Cardiac muscle cell (in vitro differentiated cells and primary cell): ENCODE measurements at regions not wholly inside any gene's neighbourhood (a gene's known extent, or its start where the extent isn't known, plus 50 kb on each side); places are given as distances from the start of the nearest gene placed in this dataset.

Experiments
- DNase-seq, 2 donors: peaks; one replicate each; pipeline versions ENCODE4 v3.0.0 to v3.0.0-alpha.2; 2010 to 2017; ENCODE audit warnings: low read depth in 1 of 2, low spot score in 1 of 2
- H3K27ac ChIP-seq: fragments of 200-600 bp; sonication (generic); 2 replicates; pipeline ENCODE4 v1.5.1; 2016
- H3K27me3 ChIP-seq: fragments of 200-600 bp; sonication (generic); 2 replicates; pipeline ENCODE4 v1.6.0; 2016; ENCODE audit warnings: control low read depth
- H3K36me3 ChIP-seq: fragments of 200-600 bp; sonication (generic); 2 replicates; pipeline ENCODE4 v1.5.1; 2016; ENCODE audit warnings: control low read depth
- H3K4me1 ChIP-seq: fragments of 200-600 bp; sonication (generic); 2 replicates; pipeline ENCODE4 v1.8.1; 2017; ENCODE audit warnings: low read depth, mild to moderate bottlenecking, mixed run types
- H3K4me3 ChIP-seq: fragments of 200-600 bp; sonication (generic); 2 replicates; pipeline ENCODE4 v1.5.1; 2016; ENCODE audit warnings: mild to moderate bottlenecking
- H3K9me3 ChIP-seq: fragments of 200-600 bp; sonication (generic); 2 replicates; pipeline ENCODE4 v1.5.1; 2017; ENCODE audit warnings: low read depth, mild to moderate bottlenecking, control low read depth
- TF ChIP-seq, protein P1 (sequence below): IDR thresholded peaks from 2 replicates; pipeline ENCODE4 v1.5.1; 2012; ENCODE audit warnings: low read depth, mild to moderate bottlenecking, low read length

DNA sequence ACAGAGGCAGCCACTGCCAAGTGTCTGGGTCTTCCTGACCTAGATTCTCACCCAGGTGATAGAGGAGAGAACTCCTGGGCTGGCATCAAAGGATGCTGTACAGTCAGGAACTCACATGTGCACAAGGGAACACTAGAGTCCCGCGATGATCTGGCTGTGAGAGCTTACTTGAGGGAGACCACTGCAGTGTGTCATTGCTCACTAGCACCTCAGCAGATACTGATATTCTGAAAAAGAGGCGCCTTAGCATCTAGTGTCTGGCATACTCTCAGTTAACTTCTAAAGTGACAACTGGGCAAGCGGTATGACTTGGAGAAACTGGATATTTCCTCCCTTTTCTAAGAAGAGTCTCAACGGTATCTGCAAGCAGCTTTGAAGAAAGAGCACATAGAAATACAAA, 189.9 kb downstream of the CMPK2 start:
- Histone ChIP-seq H3K4me1 (no peaks in the 10 kb centered on the region), H3K4me3 (no peak overlapping the region), H3K27me3 (no peaks in the 10 kb centered on the region), H3K27ac (no peak overlapping the region), H3K36me3 (no peaks in the 10 kb centered on the region), H3K9me3 (no peaks in the 10 kb centered on the region)
- DNase-seq: no peak
- TF ChIP-seq, protein P1, sequence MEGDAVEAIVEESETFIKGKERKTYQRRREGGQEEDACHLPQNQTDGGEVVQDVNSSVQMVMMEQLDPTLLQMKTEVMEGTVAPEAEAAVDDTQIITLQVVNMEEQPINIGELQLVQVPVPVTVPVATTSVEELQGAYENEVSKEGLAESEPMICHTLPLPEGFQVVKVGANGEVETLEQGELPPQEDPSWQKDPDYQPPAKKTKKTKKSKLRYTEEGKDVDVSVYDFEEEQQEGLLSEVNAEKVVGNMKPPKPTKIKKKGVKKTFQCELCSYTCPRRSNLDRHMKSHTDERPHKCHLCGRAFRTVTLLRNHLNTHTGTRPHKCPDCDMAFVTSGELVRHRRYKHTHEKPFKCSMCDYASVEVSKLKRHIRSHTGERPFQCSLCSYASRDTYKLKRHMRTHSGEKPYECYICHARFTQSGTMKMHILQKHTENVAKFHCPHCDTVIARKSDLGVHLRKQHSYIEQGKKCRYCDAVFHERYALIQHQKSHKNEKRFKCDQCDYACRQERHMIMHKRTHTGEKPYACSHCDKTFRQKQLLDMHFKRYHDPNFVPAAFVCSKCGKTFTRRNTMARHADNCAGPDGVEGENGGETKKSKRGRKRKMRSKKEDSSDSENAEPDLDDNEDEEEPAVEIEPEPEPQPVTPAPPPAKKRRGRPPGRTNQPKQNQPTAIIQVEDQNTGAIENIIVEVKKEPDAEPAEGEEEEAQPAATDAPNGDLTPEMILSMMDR: no peak

DNA sequence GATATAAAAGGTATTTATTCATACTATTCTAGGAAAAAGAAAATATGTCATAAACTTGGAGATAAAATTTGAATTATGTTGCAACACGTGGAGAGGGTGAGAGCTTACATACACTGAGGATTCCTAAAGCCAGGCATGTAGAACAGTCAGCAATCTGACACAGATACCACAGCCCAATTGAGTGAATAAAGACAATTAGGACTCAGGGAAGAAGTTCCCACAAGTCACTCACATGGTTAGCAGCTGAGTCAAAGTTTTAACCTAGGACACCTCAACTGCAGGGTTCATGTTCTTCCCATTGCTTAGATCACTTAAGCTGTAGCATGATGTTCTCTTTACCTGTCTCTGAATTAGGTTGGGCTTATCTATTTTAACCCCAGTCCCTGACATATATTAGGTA, 189.5 kb downstream of the CMPK2 start:
- Histone ChIP-seq H3K36me3 (no peaks in the 10 kb centered on the region), H3K9me3 (no peaks in the 10 kb centered on the region), H3K27ac (no peak overlapping the region), H3K4me1 (no peaks in the 10 kb centered on the region), H3K4me3 (no peak overlapping the region), H3K27me3 (no peaks in the 10 kb centered on the region)
- DNase-seq: no peak
- TF ChIP-seq, protein P1: no peak

DNA sequence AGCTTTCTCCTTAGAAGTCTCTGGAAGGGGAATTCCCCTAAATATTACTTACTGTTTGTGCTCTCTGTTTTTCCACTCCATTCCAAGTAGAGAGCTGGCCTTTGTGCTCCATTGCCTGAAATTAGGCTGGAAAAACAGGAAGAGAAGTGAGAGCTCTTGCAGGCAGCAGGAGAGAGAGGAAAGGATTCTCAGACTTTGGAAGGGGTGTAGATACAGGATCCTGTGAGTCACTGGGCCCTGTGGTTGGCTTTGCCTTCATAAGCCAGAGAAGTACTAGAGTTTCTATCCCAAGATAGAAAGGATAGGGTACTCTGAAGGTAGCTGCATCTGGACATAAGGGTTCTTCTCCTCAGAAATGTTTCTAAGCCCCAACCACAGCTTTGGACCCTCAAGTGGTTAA, 188.9 kb downstream of the CMPK2 start:
- TF ChIP-seq, protein P1: no peak
- no peaks in the 10 kb centered on the region for H3K9me3 ChIP-seq
- no peak for DNase-seq

DNA sequence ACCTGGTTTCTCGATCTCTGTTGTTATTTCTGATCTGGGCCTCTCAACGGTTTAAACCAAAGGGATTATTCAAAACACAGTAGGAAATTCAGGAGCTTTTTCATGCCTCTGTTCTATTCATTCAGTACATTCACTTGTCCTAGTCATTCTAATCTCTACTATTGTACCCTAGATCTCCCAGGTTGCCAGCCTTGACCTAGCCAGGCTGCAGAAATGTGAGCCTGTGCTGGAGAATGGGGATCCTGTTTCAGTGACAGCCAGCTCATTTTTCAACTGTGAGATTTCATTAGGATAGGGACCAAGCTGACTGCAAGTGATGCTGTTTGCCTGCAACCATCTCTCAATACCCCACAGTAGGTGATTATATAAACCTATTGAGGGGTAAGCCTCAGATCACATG, 186.2 kb downstream of the CMPK2 start:
- no peak overlapping the region for H3K27ac ChIP-seq

More for the DNA sequence above, 188.9 kb downstream of the CMPK2 start:
- Histone ChIP-seq H3K27ac (no peak overlapping the region), H3K4me1 (no peaks in the 10 kb centered on the region), H3K36me3 (no peaks in the 10 kb centered on the region), H3K27me3 (no peaks in the 10 kb centered on the region), H3K4me3 (no peak overlapping the region)

DNA sequence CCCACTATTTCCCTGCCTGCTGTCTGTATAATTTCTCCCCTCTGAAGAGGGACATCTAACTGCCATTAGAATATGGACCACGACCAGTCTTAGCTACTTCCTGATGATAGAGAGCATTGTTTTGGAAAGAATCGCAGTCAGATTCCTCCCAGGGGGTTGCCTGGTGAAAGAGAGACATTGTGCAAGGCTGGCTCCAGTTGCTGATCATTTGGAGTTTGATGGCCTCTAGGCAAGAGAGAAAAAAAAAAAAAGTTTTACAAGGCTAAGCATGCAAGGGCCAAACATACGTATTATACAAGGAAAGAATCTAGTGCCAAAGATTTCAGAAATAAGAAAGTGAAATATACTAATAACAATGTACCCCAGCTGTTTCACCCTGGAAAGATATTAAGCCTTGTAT, 182.2 kb downstream of the CMPK2 start:
- Histone ChIP-seq H3K27me3 (no peaks in the 10 kb centered on the region), H3K9me3 (no peaks in the 10 kb centered on the region), H3K4me3 (no peak overlapping the region), H3K4me1 (no peaks in the 10 kb centered on the region), H3K36me3 (no peaks in the 10 kb centered on the region), H3K27ac (no peak overlapping the region)
- TF ChIP-seq, protein P1: no peak
- DNase-seq: no peak

More for the DNA sequence above, 186.2 kb downstream of the CMPK2 start:
- TF ChIP-seq, protein P1: no peak
- no peak overlapping the region for H3K4me3 ChIP-seq
- H3K36me3 ChIP-seq: no peaks in the 10 kb centered on the region
- no peaks in the 10 kb centered on the region for H3K27me3 ChIP-seq
- no peak for DNase-seq
- no peaks in the 10 kb centered on the region for H3K9me3 ChIP-seq
- H3K4me1 ChIP-seq: no peaks in the 10 kb centered on the region

DNA sequence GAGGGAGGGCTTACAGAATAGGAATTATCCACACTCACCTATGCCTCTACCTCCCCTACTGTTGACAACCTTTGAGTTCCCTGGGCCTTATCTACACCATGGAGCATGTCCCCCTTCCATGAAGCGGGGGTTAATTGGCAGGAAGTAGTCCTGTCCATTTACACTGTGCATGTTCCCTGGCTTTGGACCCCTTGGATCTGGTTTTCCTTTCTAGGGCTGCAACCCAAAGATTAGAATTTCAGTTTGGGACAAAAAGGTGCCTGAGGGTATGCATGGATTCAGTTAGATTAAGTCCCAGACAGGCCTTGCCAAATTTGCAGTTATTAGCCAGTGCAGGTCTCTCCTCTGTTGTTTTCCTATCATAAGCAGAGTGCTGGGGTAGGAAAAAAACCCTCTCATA, 180.3 kb downstream of the CMPK2 start:
- no peaks in the 10 kb centered on the region for H3K9me3 ChIP-seq
- H3K4me3 ChIP-seq: no peak overlapping the region
- H3K27ac ChIP-seq: no peak overlapping the region
- no peaks in the 10 kb centered on the region for H3K36me3 ChIP-seq
- TF ChIP-seq, protein P1: no peak
- no peak for DNase-seq
- H3K27me3 ChIP-seq: no peaks in the 10 kb centered on the region
- H3K4me1 ChIP-seq: no peaks in the 10 kb centered on the region
